ENCODE measurements at regions not wholly inside any gene's neighbourhood (a gene's known extent, or its start where the extent isn't known, plus 50 kb on each side); places are given as distances from the start of the nearest gene placed in this dataset.

DNA sequence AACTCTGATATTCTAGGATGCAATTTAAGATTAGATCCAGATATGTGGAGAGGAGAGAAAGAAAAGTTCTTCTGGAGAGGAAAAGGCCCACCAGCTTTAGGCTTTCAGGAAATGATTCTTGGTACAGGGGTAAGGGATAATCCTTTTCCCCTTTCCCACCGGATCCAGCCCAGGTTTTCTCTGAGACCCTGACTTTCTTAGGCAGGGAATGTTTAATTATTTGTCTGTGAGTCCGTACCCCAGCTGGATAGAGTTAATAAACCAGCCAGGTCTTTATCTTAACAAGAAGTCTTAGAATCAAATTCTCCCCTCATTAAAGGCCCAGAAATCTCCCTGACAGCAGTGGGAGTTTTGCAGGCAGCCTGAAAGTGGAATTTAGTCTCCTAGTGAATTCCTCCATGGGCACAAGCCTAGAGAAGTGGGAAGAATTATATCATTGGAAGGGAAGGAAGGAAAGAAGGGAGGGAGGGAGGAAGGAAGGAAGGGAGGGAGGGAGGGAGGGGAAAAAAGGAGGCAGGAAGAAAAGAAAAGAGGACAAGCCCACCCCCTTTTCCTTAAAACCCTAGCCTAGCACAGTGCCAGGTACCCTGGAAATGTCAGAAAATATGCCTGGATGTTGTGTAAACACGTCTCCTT is 189.0 kb downstream of the PLPP3 start:
- DNase-seq = no peak

DNA sequence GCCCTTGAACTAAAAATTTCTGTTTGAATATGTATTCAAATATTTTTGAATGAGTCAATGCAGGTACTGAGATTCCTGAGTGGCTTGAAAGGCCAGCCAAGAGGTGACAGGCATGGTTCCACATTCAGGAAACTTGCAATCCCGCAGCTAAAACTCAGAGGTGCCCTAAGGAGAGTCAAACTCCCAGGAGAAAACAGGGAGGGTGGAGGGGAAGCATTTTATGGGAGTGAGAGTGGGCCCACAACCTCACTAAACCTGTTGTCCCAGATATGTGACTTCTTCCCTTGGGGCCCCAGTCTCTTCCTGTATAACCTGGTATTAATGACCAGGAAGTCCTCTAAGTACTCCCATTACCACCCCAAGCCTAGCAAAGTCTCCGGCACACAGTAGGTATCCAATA is 189.6 kb downstream of the PLPP3 start:
- no peak for DNase-seq

DNA sequence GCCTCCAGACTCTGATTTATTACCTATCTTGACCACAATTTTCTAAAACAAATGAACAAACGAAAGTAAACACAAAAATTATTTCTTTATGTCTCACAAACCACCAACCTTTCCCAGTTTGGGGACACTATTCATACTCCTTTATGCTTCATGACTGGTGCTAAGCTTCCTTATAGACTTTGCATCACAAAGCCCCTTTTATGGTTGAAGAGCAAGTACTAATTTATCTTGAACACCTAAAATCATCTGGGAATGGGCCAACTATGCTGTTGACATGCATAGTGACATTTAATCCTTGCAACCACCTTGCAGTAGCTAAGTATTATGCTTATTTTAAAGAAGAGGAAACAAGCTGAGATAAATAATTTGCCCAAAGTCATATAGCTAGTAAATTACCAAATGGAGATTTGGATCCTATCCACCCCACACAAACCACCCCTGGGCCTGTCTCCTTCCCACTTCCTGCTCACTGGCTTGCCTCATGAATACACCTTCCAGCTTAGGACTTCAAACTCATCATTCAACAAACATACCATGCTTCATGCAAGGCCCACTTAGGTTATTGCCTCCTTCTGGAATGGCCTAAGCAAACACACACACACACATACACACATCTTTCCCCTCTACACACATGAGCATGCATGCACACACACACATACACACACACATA is 192.2 kb downstream of the PLPP3 start:
- DNase-seq = no peak

DNA sequence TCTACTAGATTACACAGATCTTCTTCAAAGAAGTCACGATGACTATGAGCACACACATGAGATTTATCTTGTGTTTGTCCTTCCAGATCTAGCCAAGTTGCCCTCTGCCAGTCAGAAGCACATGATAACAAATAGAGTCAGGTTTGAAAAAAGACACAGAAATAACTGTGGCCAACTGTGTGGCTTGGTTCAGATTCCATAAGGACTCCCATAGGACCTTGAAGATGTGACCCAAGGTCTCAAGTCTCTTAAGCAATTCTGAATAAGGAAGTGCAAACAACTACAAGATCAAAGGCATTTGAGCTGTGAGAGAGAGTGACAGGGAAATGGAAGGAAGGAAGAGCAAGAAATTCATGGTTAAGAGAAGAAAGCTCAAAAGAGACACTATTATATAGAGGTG is 194.0 kb downstream of the PLPP3 start:
- no peak for DNase-seq

DNA sequence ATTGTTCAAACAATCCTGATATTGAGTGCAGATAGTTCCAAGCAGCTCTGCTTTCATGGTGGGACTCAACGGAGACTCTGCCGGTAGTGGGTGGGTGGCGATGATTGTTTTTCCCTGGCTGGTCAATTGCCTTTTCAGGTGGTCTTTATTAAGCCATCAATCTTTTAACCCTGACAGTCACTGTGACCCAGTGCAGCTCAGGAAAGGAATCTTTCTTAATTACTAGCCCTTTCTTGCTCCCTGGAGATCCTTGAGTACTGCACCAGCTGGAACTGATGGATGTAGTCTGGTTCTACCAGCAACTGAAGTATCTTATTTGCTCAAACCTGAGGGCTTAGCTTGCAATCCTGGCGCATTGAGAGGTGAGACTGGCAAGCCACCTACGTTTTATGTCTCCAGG is 196.4 kb downstream of the PLPP3 start:
- no peak for DNase-seq

DNA sequence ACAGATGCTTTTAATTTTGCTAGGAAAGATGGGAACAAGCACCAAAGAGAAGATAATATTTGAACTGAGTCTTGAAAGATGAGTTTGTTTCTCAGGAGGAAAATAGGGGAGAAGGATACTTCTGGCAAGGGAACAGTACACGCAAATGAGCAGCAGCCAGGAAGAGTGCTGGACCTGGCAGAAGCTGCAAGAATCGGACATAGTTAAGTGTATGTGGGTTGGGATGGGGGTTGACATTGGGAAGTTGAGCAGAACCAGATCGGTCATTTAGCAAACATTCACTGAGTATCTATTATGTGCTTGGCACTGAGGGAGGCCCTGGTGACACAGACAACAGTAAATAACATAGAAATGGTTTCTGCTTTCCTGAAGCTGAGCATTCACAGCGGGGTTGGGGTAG is 198.8 kb downstream of the PLPP3 start:
- no peak for DNase-seq

DNA sequence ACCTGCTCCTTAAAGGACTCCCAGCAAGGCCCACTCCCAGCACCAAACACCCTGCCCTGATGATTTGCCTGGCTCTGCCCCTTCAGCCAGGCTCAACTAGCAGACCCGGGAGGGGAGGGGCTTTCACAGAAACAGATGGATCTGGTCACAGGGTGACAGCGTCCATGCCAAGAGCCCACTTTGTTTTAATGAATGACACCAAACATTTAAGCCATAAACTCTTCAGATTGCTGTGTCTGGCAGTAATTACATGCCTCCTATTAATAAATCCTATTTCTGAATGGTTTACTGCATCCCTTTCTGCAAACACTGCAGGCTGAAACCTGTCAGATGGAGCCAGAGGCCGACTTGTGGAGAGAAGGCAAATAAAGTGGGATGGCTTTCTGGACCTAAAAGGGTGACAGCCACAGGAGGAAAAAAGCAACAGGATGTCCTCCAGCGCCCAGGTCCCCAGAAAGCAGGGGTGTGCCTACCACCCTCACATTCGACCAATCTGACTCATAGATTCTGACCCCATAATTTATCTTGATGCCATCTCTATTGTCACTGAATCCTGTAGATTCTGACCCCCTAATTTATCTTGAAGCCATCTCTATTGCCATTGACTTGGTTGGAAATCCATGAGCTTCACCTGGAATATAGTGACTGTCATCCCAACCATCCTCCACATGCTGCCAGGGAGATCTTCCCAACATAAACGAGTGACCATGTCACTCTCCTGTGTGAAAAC is 200.9 kb downstream of the PLPP3 start:
- no peak for DNase-seq

DNA sequence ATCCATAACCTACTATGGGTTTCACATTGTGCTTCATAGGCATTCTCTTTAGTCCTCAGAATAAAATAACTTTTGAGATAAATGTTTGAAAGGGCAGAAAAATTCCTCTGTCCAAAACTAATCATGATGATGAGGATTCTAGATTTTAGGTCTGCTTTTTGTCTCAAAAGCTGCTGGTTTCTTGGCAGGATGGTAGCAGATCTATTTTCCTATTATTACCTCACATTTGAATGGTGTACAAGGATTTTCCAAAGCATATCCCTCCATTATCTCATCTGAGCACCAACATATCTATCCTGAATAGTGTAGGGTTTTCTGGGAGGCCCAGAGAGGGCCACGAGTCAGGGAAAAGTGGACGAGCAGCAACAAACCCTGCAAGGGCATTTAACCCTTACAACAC is 201.9 kb downstream of the PLPP3 start:
- DNase-seq = no peak

DNA sequence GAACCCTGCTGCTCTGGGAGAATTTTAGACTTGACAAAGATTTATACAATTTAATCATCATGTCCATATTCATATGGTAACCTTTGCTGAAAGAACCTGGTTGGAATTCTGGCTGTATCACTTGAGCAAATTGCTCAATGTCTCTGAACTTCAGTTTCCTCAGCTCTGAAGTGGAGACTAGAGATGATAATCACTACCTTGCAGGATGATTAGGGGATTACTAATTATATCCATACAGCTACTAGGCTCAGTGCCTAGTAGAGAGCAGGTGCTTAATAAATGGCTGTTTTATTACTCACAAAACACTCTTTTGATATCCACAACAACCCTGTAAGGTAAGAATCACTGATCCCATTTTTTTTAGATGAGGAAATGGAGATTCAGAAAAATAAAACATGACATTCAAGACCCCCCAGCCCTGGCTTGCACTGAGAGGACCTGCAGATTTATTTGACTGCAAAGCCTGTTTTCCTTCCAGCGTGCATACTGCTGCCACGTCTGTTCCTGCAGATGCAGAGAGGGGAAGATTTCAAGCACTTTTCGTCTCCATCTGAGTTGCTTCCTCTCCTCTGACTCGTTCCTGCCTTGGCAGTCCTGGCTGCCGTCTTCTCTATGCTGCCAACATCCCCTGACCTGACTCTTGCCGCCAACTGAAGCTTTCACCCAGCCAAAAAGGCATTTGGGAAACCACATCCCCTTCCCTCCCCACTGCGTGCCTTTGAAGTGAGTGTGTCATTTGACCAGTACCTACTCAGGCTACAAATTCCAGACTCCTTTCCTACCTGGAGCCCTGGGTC is 203.0 kb downstream of the PLPP3 start:
- DNase-seq = no peak

DNA sequence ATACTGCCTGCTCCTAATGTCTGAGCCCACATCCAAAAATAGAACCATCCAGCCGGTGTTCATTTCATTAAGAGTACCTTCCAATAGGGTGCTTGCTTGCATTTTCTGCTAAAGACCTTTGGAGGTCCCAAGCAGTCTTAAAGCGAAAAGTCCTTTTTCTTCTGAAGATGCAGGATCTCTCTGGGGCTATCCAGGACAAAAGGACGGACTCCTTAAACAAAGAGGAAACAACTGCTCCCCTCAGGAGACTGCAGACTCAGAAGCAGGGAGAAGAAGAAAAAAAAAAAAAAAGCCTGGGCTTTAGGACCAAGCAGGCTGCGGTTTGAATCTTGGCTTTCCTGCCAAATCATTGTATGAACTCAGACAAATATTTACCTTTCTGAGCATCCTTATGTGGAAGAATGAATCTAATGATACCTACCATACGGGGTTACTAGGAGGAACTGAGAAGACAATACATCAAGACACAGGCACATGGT is 204.0 kb downstream of the PLPP3 start:
- no peak for DNase-seq

DNA sequence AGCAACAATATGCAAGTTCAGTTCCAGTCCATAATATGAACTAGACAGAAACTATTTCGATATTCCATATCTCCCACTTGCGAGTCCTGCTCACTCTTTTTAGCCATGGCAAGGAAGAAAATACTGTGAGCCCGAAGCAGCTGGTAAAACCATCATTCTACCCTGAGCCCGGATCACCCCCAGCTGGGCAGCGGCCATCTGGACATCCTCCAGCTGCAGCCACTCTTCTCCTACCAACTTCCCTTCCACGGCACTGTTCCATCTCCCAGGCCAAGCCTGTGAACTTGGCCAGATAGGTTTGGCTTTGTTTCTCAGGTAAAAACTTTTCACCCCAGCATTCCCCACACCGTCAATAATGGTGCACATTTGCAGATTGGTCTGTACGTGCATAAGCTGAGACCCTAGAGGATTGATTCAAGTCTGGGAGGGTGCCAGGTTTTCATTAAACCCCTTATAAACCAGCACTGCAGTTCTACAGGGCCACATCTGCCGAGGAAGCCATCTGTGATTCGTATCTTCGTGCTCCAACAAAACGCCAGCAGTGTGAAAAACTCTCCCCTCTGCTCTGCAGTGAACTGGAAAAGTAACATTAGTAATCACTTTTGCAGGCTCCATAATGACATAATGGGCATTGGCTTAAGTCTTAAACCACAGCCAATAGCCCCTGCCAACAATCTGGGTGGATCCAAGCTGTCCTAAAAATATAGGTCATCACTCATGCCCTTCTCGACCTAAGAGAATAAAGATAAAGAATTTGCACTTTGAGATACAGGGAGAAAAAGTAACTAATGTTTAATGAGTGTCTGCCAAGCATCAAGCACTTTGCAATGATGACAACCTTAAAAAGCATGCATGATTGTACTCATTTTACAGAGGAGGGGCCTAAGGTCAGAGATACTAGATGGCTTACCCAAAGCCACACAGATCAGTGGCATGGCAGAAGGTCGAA is 205.1 kb downstream of the PLPP3 start:
- DNase-seq = no peak

DNA sequence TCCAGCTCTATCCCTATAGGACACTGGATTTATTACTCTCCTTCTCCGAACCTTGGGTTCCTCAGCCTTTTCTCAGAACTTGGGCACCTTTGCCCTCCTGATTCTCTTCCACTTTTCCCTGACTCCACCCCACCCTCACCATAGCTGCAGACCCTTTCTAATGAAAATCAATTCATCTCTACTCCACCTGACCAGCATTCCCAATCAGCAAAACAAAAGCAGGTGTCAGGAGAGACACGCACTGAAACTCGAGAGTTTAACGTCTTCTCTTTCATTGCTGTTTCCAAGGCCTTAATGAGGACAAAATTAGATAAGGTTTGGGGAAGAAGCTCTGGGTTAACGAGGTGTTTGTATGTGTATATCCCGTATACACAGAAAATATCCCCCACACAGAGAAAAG is 208.8 kb downstream of the PLPP3 start:
- DNase-seq = no peak

DNA sequence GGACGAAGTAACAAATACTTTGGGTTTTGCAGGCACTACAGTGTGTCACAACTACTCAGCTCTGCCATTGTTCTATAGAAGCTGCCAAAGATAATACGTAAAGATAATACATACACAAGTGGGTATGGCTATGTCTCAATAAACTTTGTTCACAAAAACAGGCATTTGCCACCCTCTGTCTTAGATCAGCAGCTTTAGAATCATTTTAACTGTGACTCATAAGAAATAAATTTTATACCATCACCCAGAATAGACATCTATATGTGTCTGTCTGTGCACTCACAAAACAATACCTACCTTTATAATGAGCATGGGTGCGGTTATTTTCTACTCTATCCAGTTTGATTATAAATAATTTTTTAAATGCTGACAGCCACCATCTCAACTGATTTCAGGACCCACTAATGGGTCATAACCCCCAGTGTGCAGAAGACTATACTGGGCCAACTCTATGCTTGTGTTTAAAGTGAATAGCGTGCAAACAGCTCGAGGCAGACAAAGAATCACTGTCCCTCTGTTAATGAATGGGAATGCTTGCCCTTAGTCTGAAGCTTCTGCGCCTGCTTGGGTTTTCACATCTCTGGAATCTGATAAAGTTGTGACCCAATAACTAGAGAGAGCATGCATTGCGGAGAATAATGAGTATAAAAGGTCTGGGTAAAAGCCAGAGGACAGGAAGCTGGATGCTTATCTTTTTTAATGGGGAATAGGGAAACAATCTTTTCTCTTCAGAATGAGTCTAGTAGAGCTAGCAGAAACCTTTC is 216.2 kb downstream of the PLPP3 start:
- DNase-seq = no peak

DNA sequence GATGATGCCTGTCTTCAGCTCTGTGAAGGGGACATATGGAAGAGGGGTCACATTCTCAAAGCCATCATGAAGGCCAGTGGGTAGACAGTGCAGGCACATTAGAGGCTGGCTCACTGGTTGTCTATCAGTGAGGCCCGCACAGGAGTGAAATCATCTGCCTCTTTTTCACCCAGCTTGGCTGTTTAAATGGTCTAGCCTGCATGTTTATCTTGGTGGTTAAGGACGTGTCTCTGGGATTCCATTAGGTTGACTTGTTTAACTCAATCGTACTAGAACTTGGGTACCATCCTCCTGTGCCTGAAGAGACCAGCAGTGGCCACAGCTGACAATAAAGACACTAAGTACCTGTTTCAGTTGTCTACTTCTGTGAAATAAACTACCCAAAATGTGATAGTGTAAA is 219.3 kb downstream of the PLPP3 start:
- no peak for DNase-seq

DNA sequence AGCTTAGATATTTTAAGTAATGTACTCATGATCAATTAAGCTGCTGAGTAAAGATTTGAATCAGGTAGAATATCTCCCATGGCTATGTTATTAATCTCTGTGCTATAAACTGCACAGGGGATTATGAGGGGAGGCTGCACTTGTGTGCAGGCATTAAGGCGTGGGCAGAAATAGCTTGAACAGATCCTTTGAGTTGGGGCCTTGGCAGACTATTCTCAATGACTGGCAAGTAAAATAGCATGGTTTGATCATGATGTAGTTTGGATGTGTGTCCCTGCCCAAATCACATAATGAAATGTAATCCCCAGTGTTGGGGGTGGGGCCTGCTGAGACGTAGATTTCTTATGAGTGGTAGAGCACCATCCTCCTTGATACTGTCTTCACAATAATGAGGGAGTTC is 220.3 kb downstream of the PLPP3 start:
- DNase-seq = no peak

DNA sequence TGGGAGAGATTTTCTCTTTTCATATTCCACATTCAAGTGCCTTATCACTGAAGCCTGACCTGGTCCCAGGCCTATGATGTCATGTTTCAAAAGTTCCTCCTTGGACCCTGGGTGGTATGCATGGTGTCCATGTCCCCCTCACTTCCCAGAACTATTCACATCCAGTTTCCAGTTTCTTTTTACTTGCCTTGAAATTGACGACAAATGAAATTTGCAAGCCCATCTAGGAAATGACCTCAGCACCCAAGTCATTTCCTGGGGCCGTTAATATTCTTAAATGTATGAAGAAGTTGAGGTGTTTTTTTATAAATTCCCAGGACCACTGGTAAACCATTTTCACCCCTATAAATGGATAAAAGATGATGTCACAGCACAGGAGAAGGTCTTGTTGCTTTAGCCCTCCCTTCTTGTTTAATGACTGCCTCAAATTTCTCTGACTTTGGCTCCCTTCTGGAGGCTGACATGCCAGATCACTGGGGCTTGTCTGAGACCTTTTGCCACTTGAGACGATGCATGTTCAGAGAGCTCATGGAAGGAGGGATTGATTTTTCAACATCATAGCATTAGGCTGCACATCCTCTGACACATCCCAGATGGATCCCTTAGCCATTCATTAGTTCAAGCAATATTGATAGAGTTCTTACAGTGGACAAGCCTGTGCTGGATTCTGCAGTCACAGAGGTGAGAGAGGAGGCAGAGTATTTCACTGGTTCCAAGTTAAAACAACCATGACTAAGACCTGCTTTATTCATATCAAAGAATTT is 221.3 kb downstream of the PLPP3 start:
- no peak for DNase-seq

DNA sequence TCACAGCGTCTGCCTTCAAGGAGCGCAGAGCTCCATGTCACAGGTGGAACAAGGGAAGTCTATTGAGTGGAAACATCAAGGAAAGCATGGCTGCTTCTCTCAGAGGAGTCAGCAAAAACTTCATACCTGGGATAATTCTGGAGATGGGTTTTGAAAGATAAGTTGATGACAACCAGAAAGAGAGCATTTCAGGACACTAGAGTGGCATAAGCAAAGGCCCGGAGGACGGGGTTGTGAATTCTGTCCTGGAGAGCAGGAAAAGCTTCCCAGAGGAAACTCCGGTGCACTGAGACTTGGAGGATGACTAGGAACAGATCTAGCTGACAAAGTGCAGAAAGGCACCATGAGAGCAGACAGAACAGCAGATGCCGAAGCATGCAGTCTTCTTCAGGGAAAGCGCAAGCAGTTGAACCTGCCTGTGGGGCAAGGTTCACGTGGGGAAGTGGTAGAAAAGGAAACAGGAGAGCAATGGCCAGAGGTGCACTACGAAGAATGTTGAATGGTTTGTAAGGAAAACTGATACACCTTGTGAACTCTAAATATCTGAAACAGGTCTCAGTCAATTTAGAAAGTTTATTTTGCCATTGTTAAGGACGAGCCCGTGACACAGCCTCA is 222.9 kb downstream of the PLPP3 start:
- DNase-seq = no peak

DNA sequence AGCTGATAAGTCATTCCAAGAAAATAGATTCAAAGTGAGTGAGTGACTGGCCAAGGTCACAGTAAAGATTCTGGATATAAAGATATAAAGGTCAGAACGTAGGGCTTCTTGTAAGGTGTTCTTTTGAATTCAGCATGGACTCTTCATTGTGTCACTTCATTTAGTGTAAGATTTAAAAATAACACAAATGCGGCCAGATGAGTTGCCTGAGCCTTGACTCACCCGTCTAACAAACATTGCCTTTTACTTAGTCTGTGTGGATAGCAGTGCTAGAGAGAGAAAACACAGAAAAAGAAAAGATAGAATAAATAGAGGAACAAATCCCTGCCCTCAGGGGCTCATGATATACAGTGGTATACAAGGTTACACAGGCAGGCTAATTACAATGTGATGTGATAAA is 223.4 kb downstream of the PLPP3 start:
- DNase-seq = no peak

DNA sequence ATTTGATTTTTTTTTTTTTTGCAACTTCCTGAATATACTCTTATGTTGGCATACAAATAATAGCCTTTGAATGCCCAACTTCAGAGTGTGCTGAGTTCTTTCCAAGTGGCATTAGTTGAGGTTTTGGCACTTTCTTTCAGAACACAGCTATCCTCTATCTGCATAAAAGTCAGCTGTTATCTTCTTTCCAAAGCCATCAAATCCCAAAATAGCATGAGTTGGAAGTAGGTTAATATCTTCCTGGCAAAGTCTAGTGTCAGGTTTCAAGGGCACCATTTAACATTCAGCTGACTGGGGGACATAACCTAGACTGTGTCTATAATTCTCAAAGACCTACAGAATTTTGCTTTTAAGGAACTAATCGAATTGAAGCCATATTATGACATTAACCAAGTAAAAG is 223.9 kb downstream of the PLPP3 start:
- DNase-seq = no peak

DNA sequence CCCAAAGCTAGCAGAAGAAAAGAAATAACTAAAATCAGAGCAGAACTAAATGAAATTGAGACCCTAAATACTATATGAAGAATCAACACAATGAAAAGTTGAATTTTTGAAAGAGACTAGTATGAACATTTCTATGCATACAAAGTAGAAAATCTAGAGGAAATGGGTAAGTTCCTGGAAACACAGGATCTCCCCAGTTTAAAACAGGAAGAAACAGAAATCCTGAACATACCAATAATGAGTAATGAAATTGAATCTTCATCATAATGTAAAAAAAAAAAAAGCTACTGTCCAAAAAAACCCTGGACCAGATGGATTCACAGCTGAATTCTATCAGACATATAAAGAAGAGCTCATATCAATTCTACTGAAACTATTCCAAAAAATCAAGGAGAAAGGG is 233.5 kb downstream of the PLPP3 start:
- no peak for DNase-seq
